MM.1S (cell line): ENCODE measurements at regions not wholly inside any gene's neighbourhood (a gene's known extent, or its start where the extent isn't known, plus 50 kb on each side); places are given as distances from the start of the nearest gene placed in this dataset.

Source experiments
- DNase-seq: peaks from one replicate; pipeline ENCODE4 v3.0.0-alpha.2; 2015
- H2AFZ ChIP-seq: fragments of 300-600 bp; sonication (generic); 2 replicates; pipeline ENCODE4 v1.6.0; 2016; ENCODE audit warnings: antibody characterized with exemption, low read length
- H3F3A ChIP-seq: fragments of 300-600 bp; sonication (generic); 2 replicates; pipeline ENCODE4 v1.6.1; 2016; ENCODE audit warnings: mild to moderate bottlenecking, antibody characterized with exemption, low read length, moderate library complexity, mixed read lengths; ENCODE audit not compliant: insufficient read depth
- H3K27ac ChIP-seq: fragments of 300-600 bp; sonication (generic); 2 replicates; pipeline ENCODE4 v1.5.1; 2016; ENCODE audit warnings: mild to moderate bottlenecking, low read length
- H3K27me3 ChIP-seq: fragments of 300-600 bp; sonication (generic); replicated peaks from 2 replicates; pipeline ENCODE4 v1.6.0; 2016; ENCODE audit warnings: low read length; ENCODE audit not compliant: insufficient read depth
- H3K36me3 ChIP-seq: fragments of 300-600 bp; sonication (generic); replicated peaks from 2 replicates; pipeline ENCODE4 v1.6.1; 2016; ENCODE audit warnings: mild to moderate bottlenecking, low read length, mixed read lengths; ENCODE audit not compliant: insufficient read depth
- H3K4me1 ChIP-seq: fragments of 300-600 bp; sonication (generic); 2 replicates; pipeline ENCODE4 v1.6.1; 2016; ENCODE audit warnings: low read length, mixed read lengths
- H3K4me2 ChIP-seq: fragments of 300-600 bp; sonication (generic); 2 replicates; pipeline ENCODE4 v1.6.0; 2016; ENCODE audit warnings: low read depth, low read length
- H3K4me3 ChIP-seq: fragments of 300-600 bp; sonication (generic); 2 replicates; pipeline ENCODE4 v1.5.1; 2016; ENCODE audit warnings: low read length, mixed read lengths
- H3K79me2 ChIP-seq: fragments of 300-600 bp; sonication (generic); 2 replicates; pipeline ENCODE4 v1.6.1; 2016; ENCODE audit warnings: mixed run types, low read length, mixed read lengths
- H3K9ac ChIP-seq: fragments of 300-600 bp; sonication (generic); 2 replicates; pipeline ENCODE4 v1.6.1; 2016; ENCODE audit warnings: low read length, mixed read lengths
- H3K9me2 ChIP-seq: fragments of 300-600 bp; sonication (generic); replicated peaks from 2 replicates; pipeline ENCODE4 v1.6.1; 2016; ENCODE audit warnings: mild to moderate bottlenecking, low read length, mixed read lengths; ENCODE audit not compliant: insufficient read depth
- H3K9me3 ChIP-seq: fragments of 300-600 bp; sonication (generic); replicated peaks from 2 replicates; pipeline ENCODE4 v1.6.1; 2016; ENCODE audit warnings: mild to moderate bottlenecking, low read length, mixed read lengths; ENCODE audit not compliant: insufficient read depth
- H4K20me1 ChIP-seq: fragments of 300-600 bp; sonication (generic); 2 replicates; pipeline ENCODE4 v1.6.1; 2016; ENCODE audit warnings: mild to moderate bottlenecking, low read length, moderate library complexity, mixed read lengths; ENCODE audit not compliant: insufficient read depth
- EZH2 ChIP-seq: fragments of 300-600 bp; sonication (generic); optimal IDR thresholded peaks from 2 replicates; pipeline ENCODE3; 2017; ENCODE audit warnings: low read depth, mild to moderate bottlenecking, antibody characterized with exemption, low read length, mixed read lengths
- EZH2phosphoT487 ChIP-seq: fragments of 300-600 bp; sonication (generic); IDR thresholded peaks from 2 replicates; pipeline ENCODE4 v1.6.1; 2018; ENCODE audit warnings: antibody characterized with exemption, low read length
- TF ChIP-seq, protein P1 (sequence below): fragments of 300-600 bp; sonication (generic); IDR thresholded peaks from 2 replicates; pipeline ENCODE4 v1.5.1; 2016; ENCODE audit warnings: antibody characterized with exemption, low read length, mixed read lengths

DNA sequence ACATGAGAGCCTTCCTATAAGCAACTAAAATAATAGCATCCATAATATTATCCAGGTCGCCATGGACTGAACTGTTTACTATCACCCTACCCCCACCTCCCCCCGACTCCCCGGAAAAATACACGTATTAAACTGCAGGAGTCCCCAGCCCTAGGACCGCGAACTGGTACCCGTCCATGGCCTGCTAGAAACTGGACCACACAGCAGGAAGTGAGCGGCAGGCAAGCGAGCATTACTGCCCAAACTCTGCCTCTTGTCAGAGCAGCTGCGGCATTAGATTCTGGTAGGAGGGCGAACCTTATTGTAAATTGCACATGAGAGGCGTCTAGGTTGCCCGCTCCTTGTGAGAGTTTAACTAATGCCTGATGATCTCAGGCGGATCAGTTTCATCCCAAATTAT is 405.8 kb upstream of the ADGRL3 start:
- H3K4me2 ChIP-seq, result no peak overlapping the region
- no peaks in the 10 kb centered on the region for H3K79me2 ChIP-seq
- H3K4me3 ChIP-seq, result no peak overlapping the region
- no peak for DNase-seq
- no peaks in the 10 kb centered on the region for H4K20me1 ChIP-seq
- H3K9me3 ChIP-seq, result no peaks in the 10 kb centered on the region
- TF ChIP-seq EZH2 (no peak), EZH2phosphoT487 (no peak)
- TF ChIP-seq, protein P1, sequence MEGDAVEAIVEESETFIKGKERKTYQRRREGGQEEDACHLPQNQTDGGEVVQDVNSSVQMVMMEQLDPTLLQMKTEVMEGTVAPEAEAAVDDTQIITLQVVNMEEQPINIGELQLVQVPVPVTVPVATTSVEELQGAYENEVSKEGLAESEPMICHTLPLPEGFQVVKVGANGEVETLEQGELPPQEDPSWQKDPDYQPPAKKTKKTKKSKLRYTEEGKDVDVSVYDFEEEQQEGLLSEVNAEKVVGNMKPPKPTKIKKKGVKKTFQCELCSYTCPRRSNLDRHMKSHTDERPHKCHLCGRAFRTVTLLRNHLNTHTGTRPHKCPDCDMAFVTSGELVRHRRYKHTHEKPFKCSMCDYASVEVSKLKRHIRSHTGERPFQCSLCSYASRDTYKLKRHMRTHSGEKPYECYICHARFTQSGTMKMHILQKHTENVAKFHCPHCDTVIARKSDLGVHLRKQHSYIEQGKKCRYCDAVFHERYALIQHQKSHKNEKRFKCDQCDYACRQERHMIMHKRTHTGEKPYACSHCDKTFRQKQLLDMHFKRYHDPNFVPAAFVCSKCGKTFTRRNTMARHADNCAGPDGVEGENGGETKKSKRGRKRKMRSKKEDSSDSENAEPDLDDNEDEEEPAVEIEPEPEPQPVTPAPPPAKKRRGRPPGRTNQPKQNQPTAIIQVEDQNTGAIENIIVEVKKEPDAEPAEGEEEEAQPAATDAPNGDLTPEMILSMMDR, result no peak
- H3K4me1 ChIP-seq, result peaks cover 4% of the 10 kb centered on the region; the same call in 1 of the 2 replicates
- no peaks in the 10 kb centered on the region for H3F3A ChIP-seq
- H3K27ac ChIP-seq, result no peak overlapping the region
- no peaks in the 10 kb centered on the region for H3K9me2 ChIP-seq
- no peaks in the 10 kb centered on the region for H3K36me3 ChIP-seq
- H2AFZ ChIP-seq, result no peak overlapping the region
- no peaks in the 10 kb centered on the region for H3K27me3 ChIP-seq
- H3K9ac ChIP-seq, result no peak overlapping the region

DNA sequence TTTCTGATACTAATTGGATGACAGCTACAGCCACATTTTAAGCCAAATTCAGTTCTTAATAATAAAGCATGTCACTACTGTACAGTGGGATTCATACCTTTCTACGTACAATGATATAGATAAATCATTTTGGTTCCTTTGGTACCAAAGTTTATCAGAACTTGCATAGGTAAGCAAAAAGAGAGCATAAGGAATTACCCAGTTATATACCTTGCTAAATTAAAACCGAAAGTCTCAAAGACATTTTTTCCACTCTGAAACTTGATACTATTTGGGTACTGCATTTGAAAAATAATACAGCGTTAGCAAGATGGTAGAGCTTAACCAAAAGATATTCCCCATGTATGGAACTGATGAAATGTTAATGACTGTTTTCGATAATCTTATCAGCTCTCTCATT is 400.9 kb upstream of the ADGRL3 start:
- no peaks in the 10 kb centered on the region for H3K36me3 ChIP-seq
- no peaks in the 10 kb centered on the region for H3K79me2 ChIP-seq
- no peaks in the 10 kb centered on the region for H4K20me1 ChIP-seq
- no peaks in the 10 kb centered on the region for H3K9me3 ChIP-seq
- no peak overlapping the region for H3K27ac ChIP-seq
- TF ChIP-seq EZH2 (no peak), EZH2phosphoT487 (no peak)
- TF ChIP-seq, protein P1, result no peak
- peak overlapping the region; percentile 19; the same call in 1 of the 2 replicates for H3K4me2 ChIP-seq
- H3K9ac ChIP-seq, result no peak overlapping the region
- H3K4me1 ChIP-seq, result peaks cover 10% of the 10 kb centered on the region; the same call in 1 of the 2 replicates
- H3K27me3 ChIP-seq, result no peaks in the 10 kb centered on the region
- H3F3A ChIP-seq, result no peaks in the 10 kb centered on the region
- no peak overlapping the region for H2AFZ ChIP-seq
- peak; percentile 75 for DNase-seq
- no peaks in the 10 kb centered on the region for H3K9me2 ChIP-seq
- no peak overlapping the region for H3K4me3 ChIP-seq

DNA sequence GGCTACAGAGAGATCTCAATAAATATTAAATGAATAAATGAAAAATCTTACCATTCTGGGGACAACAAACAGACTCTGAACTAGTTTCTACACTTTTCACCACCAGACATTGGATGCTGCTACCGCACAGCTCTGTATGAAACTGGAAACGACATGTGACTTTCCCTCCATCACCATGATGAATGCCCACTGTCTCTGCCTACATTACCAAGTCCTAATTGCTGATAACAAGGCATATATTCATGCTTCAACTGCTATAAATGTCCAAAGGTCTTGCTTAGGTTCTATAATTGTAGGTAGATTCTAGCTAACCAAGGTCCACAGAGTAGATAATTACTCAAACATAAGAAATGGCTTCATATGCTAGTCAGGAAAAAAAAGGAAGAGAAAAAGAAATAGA is 399.4 kb upstream of the ADGRL3 start:
- Histone ChIP-seq H3K4me2 (no peak overlapping the region), H3F3A (no peaks in the 10 kb centered on the region), H3K27me3 (no peaks in the 10 kb centered on the region), H3K9ac (no peak overlapping the region), H3K4me3 (no peak overlapping the region), H3K9me3 (no peaks in the 10 kb centered on the region), H2AFZ (no peak overlapping the region), H3K9me2 (no peaks in the 10 kb centered on the region), H3K79me2 (no peaks in the 10 kb centered on the region), H4K20me1 (no peaks in the 10 kb centered on the region), H3K27ac (no peak overlapping the region), H3K36me3 (no peaks in the 10 kb centered on the region), H3K4me1 (peaks cover 10% of the 10 kb centered on the region; the same call in 1 of the 2 replicates)
- DNase-seq, result no peak
- TF ChIP-seq, protein P1, result no peak
- TF ChIP-seq EZH2phosphoT487, result no peak
- TF ChIP-seq EZH2, result no peak
